Muscle of arm (tissue), 1 donor: ENCODE measurements at regions not wholly inside any gene's neighbourhood (a gene's known extent, or its start where the extent isn't known, plus 50 kb on each side); places are given as distances from the start of the nearest gene placed in this dataset.

ENCODE experiments used
- DNase-seq: peaks from one replicate; pipeline ENCODE4 v3.0.0-alpha.2; 2013

- no peak for DNase-seq
Measured at GRCh38 chr11:23953951-23954710, 542.7 kb upstream of the LUZP2 start.

DNA sequence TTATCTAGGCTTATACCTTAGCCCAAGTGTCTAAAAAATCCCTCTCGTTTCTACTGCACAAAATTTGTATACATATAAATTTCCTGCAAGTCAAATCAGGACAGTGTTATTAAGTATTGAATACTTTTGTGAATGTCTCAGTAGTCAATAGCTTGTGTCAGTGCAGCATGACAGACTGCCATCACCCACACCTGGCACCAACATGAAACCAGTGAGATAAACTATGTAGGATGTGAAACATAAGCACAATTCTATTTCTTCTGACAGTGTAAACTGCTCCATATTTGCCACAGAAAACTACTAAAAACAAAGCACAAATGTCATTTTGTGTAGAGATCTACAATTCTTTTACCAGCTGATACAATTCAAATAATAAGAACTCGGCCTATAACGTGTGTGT lies 542.1 kb upstream of the LUZP2 start:
- no peak for DNase-seq

- no peak for DNase-seq
Measured at GRCh38 chr11:23956586-23956985, 540.3 kb upstream of the LUZP2 start.

- DNase-seq: no peak
Measured at GRCh38 chr11:23957314-23957713, 539.5 kb upstream of the LUZP2 start.

DNA sequence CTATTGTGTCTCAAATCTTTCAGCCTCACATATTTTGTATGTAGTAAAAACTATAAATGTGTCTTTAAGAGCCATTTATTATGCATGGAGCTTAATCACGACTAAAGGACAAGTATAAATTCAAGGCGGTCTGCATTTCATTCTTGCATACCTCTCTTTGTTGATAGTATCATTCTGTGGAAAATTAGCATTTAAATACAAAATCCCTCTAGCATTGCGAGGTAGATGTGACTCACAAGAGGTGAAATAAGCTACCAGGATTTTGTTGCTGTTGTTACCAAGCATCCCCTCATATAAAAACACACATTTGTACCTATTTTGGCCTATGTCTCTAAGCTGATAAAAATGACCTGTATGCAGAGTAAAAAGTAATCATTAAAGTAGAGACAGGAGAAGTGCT lies 537.4 kb upstream of the LUZP2 start:
- DNase-seq: no peak

GRCh38 chr11:23961503-23962338 lies 535.1 kb upstream of the LUZP2 start:
- DNase-seq: no peak

DNA sequence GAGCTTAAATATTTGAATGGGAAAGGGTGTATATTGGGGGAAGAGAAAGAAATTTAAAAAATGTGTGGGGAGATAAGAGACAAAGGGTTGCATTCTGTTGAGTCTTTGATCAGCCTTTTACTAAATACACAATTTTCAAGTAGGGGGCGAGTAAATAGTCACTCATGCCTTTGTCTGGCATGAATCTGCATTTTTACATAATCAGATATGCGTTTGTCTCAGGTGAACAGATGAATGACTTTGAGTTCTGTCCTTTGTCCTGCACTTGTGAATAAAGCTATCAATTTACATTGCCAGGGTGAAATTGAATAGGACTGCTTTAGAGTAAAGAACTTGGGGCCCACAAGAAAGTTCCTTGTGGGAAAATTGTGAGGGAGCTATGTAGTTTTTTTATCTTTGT lies 523.6 kb upstream of the LUZP2 start:
- no peak for DNase-seq

GRCh38 chr11:23974051-23974450 lies 522.8 kb upstream of the LUZP2 start:
- no peak for DNase-seq

DNA sequence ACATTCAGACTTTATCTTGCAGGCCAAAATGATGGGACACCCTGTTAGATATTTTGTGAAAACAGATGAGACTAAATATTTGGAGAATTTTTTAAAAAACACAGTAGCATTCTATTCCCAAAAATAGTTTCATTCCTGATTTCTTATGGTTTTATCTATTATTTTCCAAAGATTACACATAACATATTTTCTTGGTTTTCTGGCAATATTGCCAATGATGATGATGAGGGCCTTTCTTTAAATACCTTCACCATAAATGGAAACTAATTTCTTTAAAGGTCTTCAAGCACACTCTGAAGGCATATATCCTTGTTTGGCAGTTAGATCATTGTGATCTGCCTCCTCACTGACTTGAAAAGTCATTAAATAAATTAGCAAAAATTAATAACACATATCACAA lies 522.3 kb upstream of the LUZP2 start:
- no peak for DNase-seq

DNA sequence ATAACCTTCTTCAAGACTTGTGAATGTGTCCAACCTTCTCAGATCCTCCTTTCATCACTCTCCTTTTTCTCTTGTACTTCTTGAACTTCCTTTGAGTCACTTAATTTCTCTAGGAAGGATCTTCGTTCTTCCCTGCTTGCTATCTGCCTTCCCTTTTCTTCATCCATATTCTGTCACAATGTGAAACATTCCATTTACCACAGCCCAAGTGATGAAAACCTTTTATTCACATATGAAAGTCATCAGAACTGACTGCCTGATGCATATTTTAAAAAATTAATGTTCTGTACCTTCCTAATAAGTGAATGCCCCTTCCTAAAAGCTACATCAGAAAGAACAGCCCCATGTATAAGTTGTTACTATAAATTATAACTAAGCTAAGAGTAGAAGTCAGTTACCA lies 520.4 kb upstream of the LUZP2 start:
- DNase-seq: peak; percentile 10

GRCh38 chr11:23976841-23977271 lies 520.0 kb upstream of the LUZP2 start:
- DNase-seq: peak; percentile 10

DNA sequence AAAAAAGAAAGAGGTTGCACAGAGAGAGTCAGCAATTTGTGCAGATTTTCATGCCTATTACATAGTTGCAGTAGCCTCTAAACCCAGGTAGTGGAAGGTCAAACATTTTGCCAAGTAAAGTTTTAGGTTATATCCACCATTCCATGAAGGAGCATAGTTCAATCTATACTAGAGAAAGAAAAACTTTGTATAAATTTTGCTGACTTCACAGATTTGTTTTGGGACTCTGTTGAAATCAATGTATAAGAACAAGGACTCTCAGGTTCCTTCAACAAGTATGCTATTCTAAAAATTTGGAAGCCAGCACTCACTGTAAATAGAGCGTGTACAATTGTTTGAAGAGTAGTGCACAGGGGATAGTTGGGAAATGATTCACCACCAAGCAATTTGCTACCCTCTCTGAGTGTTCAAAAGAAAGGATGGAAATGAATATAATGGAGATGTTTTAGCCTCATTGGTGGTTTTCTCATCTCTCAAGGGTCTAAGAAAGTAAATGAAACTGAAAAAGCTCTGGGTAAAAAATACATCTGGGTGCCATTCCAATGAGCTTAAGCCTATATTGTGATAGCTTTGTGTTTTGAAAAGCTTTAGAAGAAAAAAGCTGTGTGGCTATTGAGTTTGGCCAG lies 508.4 kb upstream of the LUZP2 start:
- DNase-seq: no peak

DNA sequence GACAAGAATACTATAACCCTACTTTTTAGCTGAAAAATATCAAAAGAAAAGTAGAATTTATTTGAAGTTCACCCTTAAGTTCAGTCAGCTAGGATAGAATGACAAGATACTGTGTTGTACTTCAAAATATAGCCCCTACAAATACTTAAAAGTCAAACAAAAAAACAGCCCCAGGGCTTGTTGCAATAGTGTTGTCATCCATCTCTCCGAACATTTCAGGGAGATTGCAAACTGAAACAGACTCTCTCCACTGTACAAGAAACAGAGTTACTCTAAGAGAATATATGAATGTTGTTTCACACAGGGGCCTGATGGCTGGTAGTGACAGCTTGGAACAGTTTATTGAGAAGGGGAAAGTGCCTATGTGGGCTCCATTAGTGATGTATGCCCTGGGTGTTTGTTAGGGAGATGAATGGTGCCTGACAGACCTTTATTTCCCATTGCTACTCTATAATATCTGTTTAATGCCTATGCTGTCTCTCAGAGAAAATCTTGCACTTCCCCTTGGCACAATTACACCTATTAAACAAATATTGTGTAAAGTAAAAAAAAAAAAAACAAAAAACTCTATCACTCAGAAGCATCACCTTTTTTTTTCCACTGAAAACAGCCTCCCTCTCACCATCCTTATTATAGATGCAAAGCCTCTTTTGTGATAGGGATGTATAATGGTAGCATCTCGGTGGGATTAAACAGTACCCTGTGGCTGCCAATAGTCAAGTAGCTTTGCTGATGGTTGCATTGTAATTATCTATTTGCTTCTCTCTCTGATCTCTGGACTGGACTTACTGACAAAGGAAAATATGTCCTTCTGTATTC lies 506.3 kb upstream of the LUZP2 start:
- no peak for DNase-seq

- peak; percentile 19 for DNase-seq
Measured at GRCh38 chr11:23991165-23991539, 505.7 kb upstream of the LUZP2 start.

- no peak for DNase-seq
Measured at GRCh38 chr11:23995891-23996290, 501.0 kb upstream of the LUZP2 start.

GRCh38 chr11:23997356-23997755 lies 499.5 kb upstream of the LUZP2 start:
- no peak for DNase-seq

GRCh38 chr11:24005202-24005876 lies 491.5 kb upstream of the LUZP2 start:
- DNase-seq: no peak

- DNase-seq: no peak
Measured at GRCh38 chr11:24043842-24044241, 453.0 kb upstream of the LUZP2 start.

GRCh38 chr11:24046731-24047130 lies 450.1 kb upstream of the LUZP2 start:
- DNase-seq: no peak

- peak; percentile 14 for DNase-seq
Measured at GRCh38 chr11:24056051-24056450, 440.8 kb upstream of the LUZP2 start.

GRCh38 chr11:24060125-24060524 lies 436.7 kb upstream of the LUZP2 start:
- no peak for DNase-seq
